ENCODE measurements at regions not wholly inside any gene's neighbourhood (a gene's known extent, or its start where the extent isn't known, plus 50 kb on each side); places are given as distances from the start of the nearest gene placed in this dataset.
A peak's percentile ranks its signal among the peaks of the same experiment; 100 is the strongest.

GRCh38 chr6:138004430-138005287 lies 102.6 kb downstream of the PERP start:
- Histone ChIP-seq H3K4me3 (ENCODE audit: low read depth, low read length) (no peak overlapping the region), H3K36me3 (ENCODE audit: insufficient read depth) (no peaks in the 10 kb centered on the region), H3K4me1 (ENCODE audit: insufficient read depth) (no peaks in the 10 kb centered on the region), H3K27ac (ENCODE audit: low read depth) (no peak overlapping the region)
- DNase-seq (ENCODE audit: extremely low spot score) = no peak
- WGBS = 46% methylated on average over 7 of the region's 7 CpGs

DNA sequence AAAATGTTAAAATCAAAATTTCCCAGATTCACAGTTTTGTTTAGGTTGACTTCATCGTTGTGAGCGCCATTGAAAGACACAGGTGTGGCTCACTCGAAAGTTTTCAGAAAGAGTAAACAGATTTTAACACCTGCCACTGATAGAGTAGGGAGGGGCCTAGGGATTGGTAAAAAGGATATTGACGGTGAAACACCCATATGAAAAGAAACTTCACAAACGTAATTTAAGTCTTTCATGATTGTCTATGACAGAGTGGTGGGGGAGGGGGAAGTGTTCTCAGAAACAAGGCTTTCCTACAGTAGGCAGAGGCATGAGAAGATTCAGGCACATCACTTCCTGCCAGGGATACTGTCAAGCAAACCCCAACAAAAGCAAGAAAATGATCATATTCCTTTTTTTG lies 101.4 kb downstream of the PERP start:
- WGBS = 72% methylated on average over 5 of the region's 5 CpGs
- DNase-seq (ENCODE audit: extremely low spot score) = no peak
- no peaks in the 10 kb centered on the region for H3K36me3 ChIP-seq (ENCODE audit: insufficient read depth)
- no peak overlapping the region for H3K4me3 ChIP-seq (ENCODE audit: low read depth, low read length)
- no peaks in the 10 kb centered on the region for H3K4me1 ChIP-seq (ENCODE audit: insufficient read depth)
- no peak overlapping the region for H3K27ac ChIP-seq (ENCODE audit: low read depth)

GRCh38 chr6:138007014-138007472 lies 100.2 kb downstream of the PERP start:
- no peak overlapping the region for H3K4me3 ChIP-seq (ENCODE audit: low read depth, low read length)
- H3K4me1 ChIP-seq (ENCODE audit: insufficient read depth) = no peaks in the 10 kb centered on the region
- 24% methylated on average over 5 of the region's 5 CpGs for WGBS
- no peak for DNase-seq (ENCODE audit: extremely low spot score)
- H3K36me3 ChIP-seq (ENCODE audit: insufficient read depth) = no peaks in the 10 kb centered on the region
- H3K27ac ChIP-seq (ENCODE audit: low read depth) = no peak overlapping the region

DNA sequence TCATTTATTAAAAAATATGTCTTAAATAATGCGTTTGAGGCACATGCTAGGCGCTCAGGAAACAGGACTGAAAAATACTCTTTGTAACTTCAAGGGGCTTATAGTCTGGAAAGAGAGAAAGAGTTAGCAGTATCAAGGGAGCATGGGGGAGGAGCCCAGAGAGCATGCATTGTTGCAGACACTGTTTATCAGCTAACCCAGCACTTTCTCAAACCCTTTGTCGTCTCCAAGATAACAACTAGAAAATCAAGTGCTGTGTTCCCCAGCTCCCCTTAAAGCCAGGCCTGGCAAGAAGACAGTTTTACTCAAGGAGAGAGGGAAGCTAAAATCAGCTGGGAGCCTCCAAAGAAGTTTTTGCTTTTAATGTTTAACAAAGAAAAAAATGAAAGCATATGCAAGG lies 98.4 kb downstream of the PERP start:
- no peak for DNase-seq (ENCODE audit: extremely low spot score)
- H3K27ac ChIP-seq (ENCODE audit: low read depth) = no peak overlapping the region
- H3K4me1 ChIP-seq (ENCODE audit: insufficient read depth) = no peaks in the 10 kb centered on the region
- H3K36me3 ChIP-seq (ENCODE audit: insufficient read depth) = no peaks in the 10 kb centered on the region
- H3K4me3 ChIP-seq (ENCODE audit: low read depth, low read length) = no peak overlapping the region
- WGBS = 65% methylated on average over 3 of the region's 3 CpGs

GRCh38 chr6:138011413-138011812 lies 95.8 kb downstream of the PERP start:
- Histone ChIP-seq H3K4me3 (ENCODE audit: low read depth, low read length) (no peak overlapping the region), H3K36me3 (ENCODE audit: insufficient read depth) (no peaks in the 10 kb centered on the region), H3K4me1 (ENCODE audit: insufficient read depth) (no peaks in the 10 kb centered on the region), H3K27ac (ENCODE audit: low read depth) (no peak overlapping the region)
- no peak for DNase-seq (ENCODE audit: extremely low spot score)
- WGBS = 100% methylated on average over 1 of the region's 1 CpG

GRCh38 chr6:138012682-138013081 lies 94.5 kb downstream of the PERP start:
- no peaks in the 10 kb centered on the region for H3K4me1 ChIP-seq (ENCODE audit: insufficient read depth)
- no peak overlapping the region for H3K27ac ChIP-seq (ENCODE audit: low read depth)
- H3K4me3 ChIP-seq (ENCODE audit: low read depth, low read length) = no peak overlapping the region
- 84% methylated on average over 1 of the region's 1 CpG for WGBS
- no peaks in the 10 kb centered on the region for H3K36me3 ChIP-seq (ENCODE audit: insufficient read depth)
- no peak for DNase-seq (ENCODE audit: extremely low spot score)

GRCh38 chr6:138013959-138014358 lies 93.3 kb downstream of the PERP start:
- Histone ChIP-seq H3K4me3 (ENCODE audit: low read depth, low read length) (no peak overlapping the region), H3K36me3 (ENCODE audit: insufficient read depth) (no peaks in the 10 kb centered on the region), H3K4me1 (ENCODE audit: insufficient read depth) (no peaks in the 10 kb centered on the region), H3K27ac (ENCODE audit: low read depth) (no peak overlapping the region)
- peak; percentile 36 for DNase-seq (ENCODE audit: extremely low spot score)
- 42% methylated on average over 1 of the region's 1 CpG for WGBS

DNA sequence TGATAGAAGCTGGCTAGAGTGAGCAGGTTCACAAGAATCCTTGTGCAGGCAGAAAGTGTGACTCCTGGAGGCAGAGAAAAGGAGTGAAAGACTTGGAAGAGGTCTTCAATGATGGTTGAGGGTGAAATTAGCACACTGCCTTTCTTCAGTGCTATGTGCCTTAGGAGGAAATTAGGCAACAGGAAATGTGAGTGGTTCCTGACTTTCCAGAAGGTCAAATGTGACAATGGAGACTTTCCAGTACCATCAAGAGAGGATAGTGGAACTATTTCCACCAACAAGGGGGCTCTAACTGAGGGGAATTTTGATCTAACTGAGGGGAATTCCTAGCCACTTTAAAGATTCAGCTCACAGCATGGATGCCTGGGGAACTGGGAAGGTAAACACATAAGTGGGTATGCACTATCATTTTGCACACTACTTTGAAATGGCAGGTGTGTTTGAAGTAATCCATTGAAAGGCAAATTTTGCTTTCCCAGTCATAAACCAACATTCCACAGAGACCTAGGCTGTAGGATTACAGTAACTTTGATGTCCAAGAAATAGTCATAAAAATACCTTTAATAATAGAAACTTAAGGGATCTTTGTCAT lies 90.0 kb downstream of the PERP start:
- H3K4me3 ChIP-seq (ENCODE audit: low read depth, low read length) = no peak overlapping the region
- DNase-seq (ENCODE audit: extremely low spot score) = no peak
- H3K36me3 ChIP-seq (ENCODE audit: insufficient read depth) = no peaks in the 10 kb centered on the region
- H3K4me1 ChIP-seq (ENCODE audit: insufficient read depth) = no peaks in the 10 kb centered on the region
- H3K27ac ChIP-seq (ENCODE audit: low read depth) = no peak overlapping the region

DNA sequence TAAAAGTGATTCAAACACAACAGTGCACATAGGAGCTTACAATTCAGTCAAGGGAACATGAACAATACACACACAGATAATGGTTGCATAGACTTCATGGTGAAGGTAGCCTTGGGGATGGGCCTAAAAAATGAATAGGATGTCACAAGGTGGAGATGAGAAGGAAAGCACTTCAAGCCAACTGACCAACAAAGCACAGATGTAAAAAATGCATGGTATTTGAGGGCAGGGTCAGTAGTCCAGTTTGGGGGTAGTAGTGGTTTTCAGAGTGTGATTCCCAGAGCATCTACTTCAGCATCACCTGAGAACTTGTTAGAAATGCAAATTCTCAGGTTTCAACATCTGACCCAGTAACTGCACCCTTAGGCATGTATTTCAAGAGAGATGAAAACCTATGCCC lies 88.9 kb downstream of the PERP start:
- H3K27ac ChIP-seq (ENCODE audit: low read depth) = no peak overlapping the region
- no peak for DNase-seq (ENCODE audit: extremely low spot score)

GRCh38 chr6:138025528-138025978 lies 81.7 kb downstream of the PERP start:
- Histone ChIP-seq H3K27ac (ENCODE audit: low read depth) (no peak overlapping the region), H3K4me1 (ENCODE audit: insufficient read depth) (no peaks in the 10 kb centered on the region), H3K4me3 (ENCODE audit: low read depth, low read length) (no peak overlapping the region), H3K36me3 (ENCODE audit: insufficient read depth) (no peaks in the 10 kb centered on the region)
- 90% methylated on average over 2 of the region's 2 CpGs for WGBS
- no peak for DNase-seq (ENCODE audit: extremely low spot score)

More for the DNA sequence above, 88.9 kb downstream of the PERP start:
- no peaks in the 10 kb centered on the region for H3K36me3 ChIP-seq (ENCODE audit: insufficient read depth)
- no peaks in the 10 kb centered on the region for H3K4me1 ChIP-seq (ENCODE audit: insufficient read depth)
- no peak overlapping the region for H3K4me3 ChIP-seq (ENCODE audit: low read depth, low read length)

DNA sequence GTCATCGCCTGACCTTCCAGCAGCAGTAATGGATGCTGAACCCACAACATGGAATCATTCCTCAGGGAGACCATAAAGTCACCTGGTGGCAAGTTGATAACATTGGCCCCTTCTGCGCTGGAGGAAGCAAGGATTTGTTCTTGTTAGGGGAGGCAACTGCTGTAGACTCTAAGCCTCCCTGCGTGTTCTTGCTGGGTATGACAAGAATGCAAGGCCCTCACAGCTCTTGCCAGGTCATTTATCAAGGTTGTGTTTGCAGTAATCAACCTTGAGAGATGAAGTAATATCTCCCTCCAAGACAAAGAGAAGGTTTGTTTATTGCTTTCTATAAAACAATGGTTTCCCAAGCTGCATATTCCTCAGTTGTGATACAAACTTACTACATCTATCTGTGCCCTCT lies 80.9 kb downstream of the PERP start:
- 82% methylated on average over 3 of the region's 3 CpGs for whole genome bisulfite sequencing
- H3K4me3 ChIP-seq (ENCODE audit: low read depth, low read length) = no peak overlapping the region
- no peaks in the 10 kb centered on the region for H3K36me3 ChIP-seq (ENCODE audit: insufficient read depth)
- no peak for DNase-seq (ENCODE audit: extremely low spot score)
- no peaks in the 10 kb centered on the region for H3K4me1 ChIP-seq (ENCODE audit: insufficient read depth)
- H3K27ac ChIP-seq (ENCODE audit: low read depth) = no peak overlapping the region

GRCh38 chr6:138028893-138029292 lies 78.3 kb downstream of the PERP start:
- H3K4me3 ChIP-seq (ENCODE audit: low read depth, low read length) = no peak overlapping the region
- 79% methylated on average over 6 of the region's 6 CpGs for WGBS
- H3K36me3 ChIP-seq (ENCODE audit: insufficient read depth) = no peaks in the 10 kb centered on the region
- no peak for DNase-seq (ENCODE audit: extremely low spot score)
- no peak overlapping the region for H3K27ac ChIP-seq (ENCODE audit: low read depth)
- no peaks in the 10 kb centered on the region for H3K4me1 ChIP-seq (ENCODE audit: insufficient read depth)

DNA sequence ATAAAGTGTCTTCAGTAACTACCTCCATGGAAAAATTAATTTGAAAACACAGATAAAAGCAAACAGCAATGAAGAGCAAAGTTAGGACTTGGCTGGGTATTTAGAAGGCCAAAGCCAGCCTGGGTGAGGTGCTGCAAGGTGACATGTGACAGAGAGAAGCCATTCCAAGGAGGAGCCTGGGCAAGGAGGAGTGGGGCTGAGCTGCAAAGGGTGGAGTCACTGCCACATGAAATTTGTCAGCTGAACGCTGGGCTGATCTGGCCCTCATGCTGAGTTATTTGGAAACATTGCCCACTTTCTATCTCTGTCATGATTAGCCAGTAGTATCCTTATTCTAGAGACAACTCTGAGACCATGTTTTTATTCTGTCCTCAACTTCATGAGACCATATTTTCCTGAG lies 76.3 kb downstream of the PERP start:
- H3K36me3 ChIP-seq (ENCODE audit: insufficient read depth) = no peaks in the 10 kb centered on the region
- whole genome bisulfite sequencing = 25% methylated on average over 1 of the region's 1 CpG
- no peaks in the 10 kb centered on the region for H3K4me1 ChIP-seq (ENCODE audit: insufficient read depth)
- DNase-seq (ENCODE audit: extremely low spot score) = no peak
- no peak overlapping the region for H3K27ac ChIP-seq (ENCODE audit: low read depth)
- no peak overlapping the region for H3K4me3 ChIP-seq (ENCODE audit: low read depth, low read length)

DNA sequence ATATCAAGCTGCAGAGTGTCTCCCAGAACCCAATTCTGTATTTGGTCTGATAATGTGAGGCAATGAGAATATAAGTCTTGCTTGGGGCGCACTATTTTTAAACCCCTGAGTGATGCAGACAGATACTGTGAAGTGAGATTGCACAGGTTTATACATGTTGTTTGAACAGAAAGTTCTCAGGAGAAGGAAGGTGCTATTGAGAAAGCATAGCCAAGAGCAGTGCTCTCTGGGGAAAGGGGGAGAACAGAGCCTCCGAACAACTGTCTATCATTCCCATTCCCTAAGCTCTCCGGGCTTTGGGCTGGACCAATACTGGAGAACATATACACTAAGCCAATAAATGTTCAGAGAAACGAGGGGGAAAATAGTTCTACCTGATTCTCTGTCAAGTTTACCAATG lies 75.8 kb downstream of the PERP start:
- no peak for DNase-seq (ENCODE audit: extremely low spot score)
- H3K27ac ChIP-seq (ENCODE audit: low read depth) = no peak overlapping the region
- H3K4me1 ChIP-seq (ENCODE audit: insufficient read depth) = no peaks in the 10 kb centered on the region
- 63% methylated on average over 4 of the region's 4 CpGs for WGBS
- no peaks in the 10 kb centered on the region for H3K36me3 ChIP-seq (ENCODE audit: insufficient read depth)
- no peak overlapping the region for H3K4me3 ChIP-seq (ENCODE audit: low read depth, low read length)

All from urinary bladder (tissue), 3 donors.